Caco-2 (cell line): ENCODE measurements at regions not wholly inside any gene's neighbourhood (a gene's known extent, or its start where the extent isn't known, plus 50 kb on each side); places are given as distances from the start of the nearest gene placed in this dataset.
A peak's percentile ranks its signal among the peaks of the same experiment; 100 is the strongest.

Experiments used
- BruUV-seq: library from RNA; stranded (reverse); fragments of 400-500 nt; replicated peaks from 2 replicates; lab custom pipeline; 2021; lab: Mats Ljungman, UMichigan
- CTCF ChIA-PET: fragments of 300-600 bp; sonication (Branson Sonifier 250); formaldehyde crosslinking; loops from one replicate; lab custom pipeline; 2022; ENCODE audit warnings: antibody characterized with exemption; lab: Charles Lee
- POLR2A ChIA-PET: fragments of 300-600 bp; sonication (Branson Sonifier 250); formaldehyde crosslinking; loops from one replicate; lab custom pipeline; 2022; ENCODE audit warnings: antibody characterized with exemption; lab: Charles Lee
- DNase-seq, 2 experiments: peaks; one replicate each; pipeline versions ENCODE4 v3.0.0 to v3.0.0-alpha.2; 2020 to 2022
- H3K27me3 ChIP-seq: replicated peaks from 2 replicates; pipeline ENCODE4 v1.6.0; 2011; ENCODE audit warnings: low read length; ENCODE audit not compliant: control insufficient read depth, insufficient read depth
- H3K36me3 ChIP-seq: 2 replicates; pipeline ENCODE4 v1.5.1; 2011; ENCODE audit warnings: low read length; ENCODE audit not compliant: control insufficient read depth, insufficient read depth
- H3K4me1 ChIP-seq: fragments of 250-450 bp; sonication (Bioruptor Pico); 2 replicates; pipeline ENCODE4 v1.5.1; 2020; ENCODE audit warnings: mild to moderate bottlenecking
- H3K4me3 ChIP-seq: 2 replicates; pipeline ENCODE4 v1.5.1; 2011; ENCODE audit warnings: low read depth, mild to moderate bottlenecking, control low read depth, low read length
- H3K9me3 ChIP-seq: fragments of 250-450 bp; sonication (Bioruptor Pico); 2 replicates; pipeline ENCODE4 v1.5.1; 2020; ENCODE audit warnings: mild to moderate bottlenecking, moderate library complexity
- H3K27ac Mint-ChIP-seq: one replicate; pipeline ENCODE4 v1.8.0; 2022; ENCODE audit warnings: mixed read lengths; ENCODE audit not compliant: unreplicated experiment
- H3K27me3 Mint-ChIP-seq: one replicate; pipeline ENCODE4 v1.8.0; 2022; ENCODE audit warnings: mixed read lengths; ENCODE audit not compliant: insufficient read depth, unreplicated experiment
- H3K36me3 Mint-ChIP-seq: one replicate; pipeline ENCODE4 v1.8.0; 2022; ENCODE audit warnings: mild to moderate bottlenecking, mixed read lengths; ENCODE audit not compliant: insufficient read depth, unreplicated experiment
- H3K4me1 Mint-ChIP-seq: one replicate; pipeline ENCODE4 v1.8.0; 2022; ENCODE audit warnings: low read depth, mixed read lengths; ENCODE audit not compliant: unreplicated experiment
- H3K4me3 Mint-ChIP-seq: one replicate; pipeline ENCODE4 v1.8.0; 2022; ENCODE audit warnings: mild to moderate bottlenecking, moderate library complexity, mixed read lengths; ENCODE audit not compliant: unreplicated experiment
- H3K9me3 Mint-ChIP-seq: one replicate; pipeline ENCODE4 v1.8.0; 2022; ENCODE audit warnings: mixed read lengths; ENCODE audit not compliant: unreplicated experiment
- intact Hi-C: fragments of 100-400 bp; cut with micrococcal nuclease; formaldehyde crosslinking; loops from one replicate; pipeline ENCODE4 v1.10.0; 2022; ENCODE audit not compliant: unreplicated experiment
- TF ChIP-seq, protein P1 (sequence below), 2 experiments: fragments of 200-600 bp in 1 of 2; IDR thresholded peaks; 1 replicate in 1 of 2; 2 replicates in 1 of 2; pipeline versions ENCODE4 v1.5.1 to v1.8.0; 2011 to 2022; ENCODE audit warnings: antibody characterized with exemption in 1 of 2, control low read depth in 1 of 2, inconsistent platforms in 1 of 2, low read depth in 1 of 2, low read length in 1 of 2, mild to moderate bottlenecking in 1 of 2, moderate library complexity in 1 of 2; ENCODE audit not compliant: insufficient read depth in 1 of 2, severe bottlenecking in 1 of 2, unreplicated experiment in 1 of 2

DNA sequence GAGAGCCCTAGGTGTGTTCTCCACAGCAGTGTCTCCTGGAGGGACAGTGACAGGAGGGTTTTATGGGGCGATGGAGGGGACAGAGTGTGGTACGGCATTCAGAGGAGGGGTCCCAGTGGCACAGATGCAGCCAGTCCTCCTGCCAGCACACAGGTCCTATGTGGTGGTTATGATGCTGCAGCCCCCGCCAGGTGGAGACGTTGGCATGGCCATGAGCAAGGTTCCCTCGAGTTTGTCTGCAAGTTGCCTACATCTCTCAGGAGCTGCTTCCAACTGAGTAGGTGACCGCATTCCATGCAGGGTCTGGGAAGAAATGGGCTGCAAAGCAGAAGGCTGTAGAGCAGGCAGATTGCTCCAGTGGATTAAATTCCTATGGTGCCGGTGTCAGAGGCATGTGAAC is 646.0 kb downstream of the TBC1D22A start:
- H3K4me3 ChIP-seq = no peak overlapping the region
- no peaks in the 10 kb centered on the region for H3K4me1 ChIP-seq
- Mint-ChIP-seq H3K4me1 (no peaks in the 10 kb centered on the region), H3K4me3 (no peak overlapping the region), H3K36me3 (no peaks in the 10 kb centered on the region), H3K27ac (no peak overlapping the region), H3K27me3 (peaks cover 32% of the 10 kb centered on the region), H3K9me3 (no peaks in the 10 kb centered on the region)
- no peaks in the 10 kb centered on the region for H3K9me3 ChIP-seq
- no peaks in the 10 kb centered on the region for H3K36me3 ChIP-seq
- peak; percentile 14 to 32 for DNase-seq
- no TSS peak for BruUV-seq
- TF ChIP-seq, protein P1, sequence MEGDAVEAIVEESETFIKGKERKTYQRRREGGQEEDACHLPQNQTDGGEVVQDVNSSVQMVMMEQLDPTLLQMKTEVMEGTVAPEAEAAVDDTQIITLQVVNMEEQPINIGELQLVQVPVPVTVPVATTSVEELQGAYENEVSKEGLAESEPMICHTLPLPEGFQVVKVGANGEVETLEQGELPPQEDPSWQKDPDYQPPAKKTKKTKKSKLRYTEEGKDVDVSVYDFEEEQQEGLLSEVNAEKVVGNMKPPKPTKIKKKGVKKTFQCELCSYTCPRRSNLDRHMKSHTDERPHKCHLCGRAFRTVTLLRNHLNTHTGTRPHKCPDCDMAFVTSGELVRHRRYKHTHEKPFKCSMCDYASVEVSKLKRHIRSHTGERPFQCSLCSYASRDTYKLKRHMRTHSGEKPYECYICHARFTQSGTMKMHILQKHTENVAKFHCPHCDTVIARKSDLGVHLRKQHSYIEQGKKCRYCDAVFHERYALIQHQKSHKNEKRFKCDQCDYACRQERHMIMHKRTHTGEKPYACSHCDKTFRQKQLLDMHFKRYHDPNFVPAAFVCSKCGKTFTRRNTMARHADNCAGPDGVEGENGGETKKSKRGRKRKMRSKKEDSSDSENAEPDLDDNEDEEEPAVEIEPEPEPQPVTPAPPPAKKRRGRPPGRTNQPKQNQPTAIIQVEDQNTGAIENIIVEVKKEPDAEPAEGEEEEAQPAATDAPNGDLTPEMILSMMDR (IDR thresholded peaks at IDR 0.05; ENCODE audit: insufficient read depth in 1 of 2, low read depth in 1 of 2, low read length in 1 of 2, severe bottlenecking in 1 of 2, unreplicated experiment in 1 of 2) = peak in 1 of 2 experiments; percentile 22
- intact Hi-C loops = no loop called here
- no peaks in the 10 kb centered on the region; the same call in 1 of the 2 replicates for H3K27me3 ChIP-seq
- POLR2A ChIA-PET = no interaction called here
- CTCF ChIA-PET = no interaction called here

DNA sequence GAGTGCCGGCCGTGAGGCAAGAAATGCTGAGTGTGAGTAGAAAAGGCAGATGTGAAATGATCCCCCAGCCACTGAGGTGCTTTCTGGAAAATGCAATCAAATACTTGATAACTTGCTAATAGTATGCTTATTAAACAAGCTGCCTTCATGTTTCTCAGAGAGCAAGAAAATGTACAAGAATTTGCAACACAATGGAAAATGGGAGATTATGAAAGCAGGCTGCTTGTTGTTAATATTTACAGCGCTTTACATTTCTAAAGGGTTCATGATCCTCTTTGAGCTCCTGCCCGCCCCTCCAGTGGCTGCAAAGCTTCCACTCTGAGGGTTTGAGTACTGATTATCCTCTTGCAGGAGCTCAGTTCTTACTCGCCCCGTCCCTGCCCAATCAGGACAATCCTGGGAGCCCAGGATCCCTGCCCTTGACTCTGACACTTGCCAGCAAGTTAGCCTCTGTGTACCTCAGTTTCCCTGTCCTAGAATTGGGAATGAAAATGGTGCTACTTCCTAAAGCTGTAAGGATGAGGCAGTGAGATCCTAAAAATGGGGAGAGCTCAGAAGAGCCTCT is 645.1 kb downstream of the TBC1D22A start:
- Histone ChIP-seq H3K4me1 (no peaks in the 10 kb centered on the region), H3K36me3 (no peaks in the 10 kb centered on the region), H3K27me3 (no peaks in the 10 kb centered on the region; the same call in 1 of the 2 replicates), H3K9me3 (no peaks in the 10 kb centered on the region), H3K4me3 (no peak overlapping the region)
- Mint-ChIP-seq H3K4me3 (no peak overlapping the region), H3K9me3 (no peaks in the 10 kb centered on the region), H3K36me3 (no peaks in the 10 kb centered on the region), H3K4me1 (no peaks in the 10 kb centered on the region), H3K27ac (no peak overlapping the region), H3K27me3 (peaks cover 37% of the 10 kb centered on the region)
- ChIA-PET POLR2A (no interaction called here), CTCF (no interaction called here)
- TF ChIP-seq, protein P1 (IDR thresholded peaks at IDR 0.05; ENCODE audit: insufficient read depth in 1 of 2, low read depth in 1 of 2, low read length in 1 of 2, severe bottlenecking in 1 of 2, unreplicated experiment in 1 of 2) = no peak
- intact Hi-C loops = no loop called here
- peak in 1 of 2 experiments; percentile 3 for DNase-seq
- no TSS peak for BruUV-seq

DNA sequence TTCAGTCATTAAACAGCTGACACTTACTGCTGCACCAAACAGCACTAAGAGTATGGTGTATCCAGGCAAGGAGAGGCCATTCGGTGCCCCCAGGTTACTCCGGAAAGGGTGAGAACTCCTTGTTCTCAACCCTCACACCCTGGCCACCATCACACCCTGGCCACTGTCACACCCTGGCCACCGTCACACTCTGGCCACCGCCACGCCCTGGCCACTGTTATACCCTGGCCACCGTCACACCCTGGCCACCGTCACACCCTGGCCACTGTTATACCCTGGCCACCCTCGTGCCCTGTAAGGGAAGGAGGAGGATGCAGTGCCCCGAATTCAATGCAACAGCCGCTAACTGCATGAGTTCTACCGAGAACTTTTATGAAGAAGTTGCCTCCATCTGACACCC is 644.4 kb downstream of the TBC1D22A start:
- ChIA-PET POLR2A (no interaction called here), CTCF (no interaction called here)
- DNase-seq = peak in 1 of 2 experiments; percentile 3
- H3K36me3 Mint-ChIP-seq = no peaks in the 10 kb centered on the region
- Histone ChIP-seq H3K4me1 (no peaks in the 10 kb centered on the region), H3K27me3 (no peaks in the 10 kb centered on the region; the same call in 1 of the 2 replicates), H3K4me3 (no peak overlapping the region), H3K36me3 (no peaks in the 10 kb centered on the region), H3K9me3 (no peaks in the 10 kb centered on the region)
- no peaks in the 10 kb centered on the region for H3K9me3 Mint-ChIP-seq
- H3K4me3 Mint-ChIP-seq = no peak overlapping the region
- H3K4me1 Mint-ChIP-seq = no peaks in the 10 kb centered on the region
- no TSS peak for BruUV-seq
- peaks cover 40% of the 10 kb centered on the region for H3K27me3 Mint-ChIP-seq
- TF ChIP-seq, protein P1 (IDR thresholded peaks at IDR 0.05; ENCODE audit: insufficient read depth in 1 of 2, low read depth in 1 of 2, low read length in 1 of 2, severe bottlenecking in 1 of 2, unreplicated experiment in 1 of 2) = no peak
- intact Hi-C loops = no loop called here
- H3K27ac Mint-ChIP-seq = no peak overlapping the region
